NT2/D1 (cell line): ENCODE measurements at regions not wholly inside any gene's neighbourhood (a gene's known extent, or its start where the extent isn't known, plus 50 kb on each side); places are given as distances from the start of the nearest gene placed in this dataset.
"Not testable (repeated sequence)": the region's sequence is repeated elsewhere in the genome, so short reads cannot be mapped to it uniquely, and the experiment has no call there.

Experiments used
- DNase-seq: peaks from one replicate; pipeline ENCODE4 v3.0.0-alpha.2; 2011; ENCODE audit warnings: low read depth, low spot score
- H3K27me3 ChIP-seq: 2 replicates; pipeline ENCODE4 v1.6.0; 2011; ENCODE audit warnings: mild to moderate bottlenecking; ENCODE audit not compliant: insufficient read length, insufficient read depth
- H3K36me3 ChIP-seq: 2 replicates; pipeline ENCODE4 v1.6.1; 2011; ENCODE audit warnings: mild to moderate bottlenecking, low read length, mixed read lengths; ENCODE audit not compliant: insufficient read depth, insufficient read length
- H3K4me1 ChIP-seq: 2 replicates; pipeline ENCODE4 v1.5.1; 2011; ENCODE audit not compliant: insufficient read depth, insufficient read length
- H3K4me3 ChIP-seq: 2 replicates; pipeline ENCODE4 v1.5.1; 2011; ENCODE audit warnings: low read depth; ENCODE audit not compliant: insufficient read length
- H3K9ac ChIP-seq: 2 replicates; pipeline ENCODE4 v1.6.0; 2011; ENCODE audit warnings: low read depth; ENCODE audit not compliant: insufficient read length
- H3K9me3 ChIP-seq: 2 replicates; pipeline ENCODE4 v1.5.1; 2011; ENCODE audit warnings: mild to moderate bottlenecking, low read length; ENCODE audit not compliant: insufficient read depth
- SUZ12 ChIP-seq: IDR thresholded peaks from 2 replicates; pipeline ENCODE4 v1.6.1; 2011; ENCODE audit not compliant: insufficient read length, insufficient read depth; ENCODE audit errors: extremely low read depth
- YY1 ChIP-seq: IDR thresholded peaks from 2 replicates; pipeline ENCODE4 v1.6.1; 2011; ENCODE audit not compliant: insufficient read length, insufficient read depth
- ZNF274 ChIP-seq: IDR thresholded peaks from 2 replicates; pipeline ENCODE4 v1.6.1; 2011; ENCODE audit warnings: mild to moderate bottlenecking, low read depth, low read length

DNA sequence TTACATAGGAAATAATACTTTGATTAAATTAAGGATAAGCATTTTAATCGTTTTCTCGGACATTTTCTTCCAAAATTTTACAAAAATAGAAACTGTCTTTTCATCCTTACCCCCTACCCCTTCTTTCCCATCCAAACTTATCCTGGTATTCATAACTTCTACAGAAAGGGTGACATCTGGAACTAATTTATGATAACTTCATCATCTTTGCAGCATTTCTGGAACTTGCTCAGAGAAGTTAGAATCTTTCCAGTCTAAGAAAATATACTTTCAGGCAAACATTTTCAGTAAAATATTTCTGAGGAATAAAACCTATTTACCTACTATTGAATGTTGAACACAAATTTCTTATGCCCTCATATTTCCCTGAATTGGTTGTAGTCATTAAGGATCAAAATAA is 309.0 kb downstream of the MAN2A1 start:
- TF ChIP-seq ZNF274 (no peak), YY1 (no peak), SUZ12 (no peak)

DNA sequence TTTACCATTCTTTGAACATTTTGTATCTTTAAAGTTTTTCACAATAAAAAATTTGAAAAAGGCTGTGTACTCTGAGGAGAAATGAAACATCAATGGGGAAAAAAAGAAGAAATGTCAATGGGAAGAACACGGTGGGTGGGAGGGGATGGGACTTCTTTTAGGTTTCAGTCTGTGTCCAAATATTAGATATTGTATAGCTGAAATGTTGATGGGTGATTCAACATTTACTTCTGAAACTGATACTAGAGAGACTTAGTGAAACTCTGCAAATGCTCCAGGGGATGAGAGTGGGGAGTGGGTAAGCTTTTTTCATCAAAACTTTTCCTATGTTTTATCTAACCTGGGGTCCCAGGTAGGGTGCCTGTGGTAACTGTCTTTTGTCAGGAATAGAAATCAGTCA is 311.9 kb downstream of the MAN2A1 start:
- H3K27me3 ChIP-seq: no peaks in the 10 kb centered on the region
- no peaks in the 10 kb centered on the region for H3K4me1 ChIP-seq
- no peak for DNase-seq
- H3K9me3 ChIP-seq: peaks cover 11% of the 10 kb centered on the region
- TF ChIP-seq SUZ12 (no peak), YY1 (no peak), ZNF274 (no peak)
- no peaks in the 10 kb centered on the region for H3K36me3 ChIP-seq
- H3K9ac ChIP-seq: no peak overlapping the region
- no peak overlapping the region for H3K4me3 ChIP-seq

More for the DNA sequence above, 309.0 kb downstream of the MAN2A1 start:
- no peaks in the 10 kb centered on the region for H3K27me3 ChIP-seq
- no peak overlapping the region for H3K4me3 ChIP-seq
- no peak overlapping the region for H3K9ac ChIP-seq
- peaks cover 11% of the 10 kb centered on the region for H3K9me3 ChIP-seq
- no peaks in the 10 kb centered on the region for H3K4me1 ChIP-seq
- no peak for DNase-seq
- H3K36me3 ChIP-seq: no peaks in the 10 kb centered on the region

DNA sequence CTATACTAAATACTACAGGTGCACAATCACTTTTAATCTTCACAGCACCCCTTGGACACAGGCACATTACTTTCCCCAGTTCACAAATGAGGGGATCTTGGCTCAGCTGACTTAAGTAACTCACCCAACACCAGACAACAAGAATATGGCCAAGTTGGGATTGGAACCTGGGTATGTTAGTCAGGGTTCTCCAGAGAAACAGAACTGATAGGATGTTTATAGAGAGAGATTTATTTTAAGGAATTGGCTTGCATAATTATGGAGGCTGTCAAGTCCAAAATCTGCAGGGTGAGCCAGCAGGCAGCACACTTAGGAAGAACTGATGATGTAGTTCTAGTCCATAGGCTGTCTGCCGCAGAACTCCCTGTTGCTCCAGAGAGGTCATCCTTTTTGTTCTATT is 312.9 kb downstream of the MAN2A1 start:
- Histone ChIP-seq H3K9me3 (peaks cover 11% of the 10 kb centered on the region), H3K36me3 (no peaks in the 10 kb centered on the region), H3K4me3 (no peak overlapping the region), H3K27me3 (no peaks in the 10 kb centered on the region), H3K9ac (no peak overlapping the region), H3K4me1 (no peaks in the 10 kb centered on the region)
- no peak for TF ChIP-seq ZNF274
- TF ChIP-seq SUZ12: no peak
- TF ChIP-seq YY1: no peak
- DNase-seq: no peak

DNA sequence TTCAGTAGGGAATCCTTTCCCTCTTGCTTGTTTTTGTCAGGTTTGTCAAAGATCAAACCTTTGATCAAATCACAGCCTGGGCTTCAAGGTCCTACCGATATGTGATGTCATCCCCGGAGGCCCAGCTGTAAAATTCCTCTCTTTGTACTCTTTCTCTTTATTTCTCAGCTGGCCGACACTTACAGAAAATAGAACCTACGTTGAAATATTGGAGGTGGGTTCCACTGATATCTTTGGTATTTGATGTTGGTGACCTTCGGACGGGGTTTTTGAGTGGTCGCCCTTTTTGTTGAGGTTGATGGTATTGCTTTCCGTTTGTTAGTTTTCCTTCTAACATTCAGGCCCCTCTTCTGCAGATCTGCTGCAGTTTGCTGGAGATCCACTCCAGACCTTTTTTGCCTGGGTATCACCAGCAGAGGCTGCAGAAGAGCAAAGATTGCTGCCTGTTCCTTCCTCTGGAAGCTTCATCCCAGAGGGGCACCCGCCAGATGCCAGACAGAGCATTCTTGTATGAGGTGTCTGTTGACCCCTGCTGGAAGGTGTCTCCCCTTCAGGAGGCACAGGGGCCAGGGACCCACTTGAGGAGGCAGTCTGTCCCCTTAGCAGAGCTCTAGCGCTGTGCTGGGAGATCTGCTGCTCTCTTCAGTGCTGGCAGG is 316.3 kb downstream of the MAN2A1 start:
- not testable (repeated sequence) for H3K4me1 ChIP-seq, H3K27me3 ChIP-seq, H3K9ac ChIP-seq, H3K36me3 ChIP-seq, H3K9me3 ChIP-seq, H3K4me3 ChIP-seq, DNase-seq

DNA sequence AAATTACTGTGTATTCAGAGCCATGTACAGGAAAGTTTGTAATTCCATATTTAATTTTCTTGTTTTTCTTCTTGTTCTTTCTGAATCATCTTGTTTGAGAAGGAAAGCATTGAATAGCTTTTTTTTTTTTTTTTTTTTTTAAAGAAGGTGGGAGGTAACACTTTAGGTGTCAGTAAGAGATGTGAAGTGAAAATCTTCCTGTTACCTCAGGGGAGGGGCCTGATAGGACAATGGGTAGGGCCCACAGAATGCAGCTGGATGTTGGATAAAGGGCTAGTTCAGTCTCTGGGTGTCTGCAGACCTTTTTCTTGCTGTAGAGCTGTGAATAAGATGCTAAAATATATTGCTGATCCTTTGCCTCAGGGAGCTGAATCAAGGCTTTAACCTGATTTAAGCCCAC is 317.4 kb downstream of the MAN2A1 start:
- H3K9me3 ChIP-seq: no peaks in the 10 kb centered on the region
- H3K27me3 ChIP-seq: no peaks in the 10 kb centered on the region
- H3K9ac ChIP-seq: no peak overlapping the region
- DNase-seq: no peak
- TF ChIP-seq YY1 (no peak), ZNF274 (no peak)
- no peaks in the 10 kb centered on the region for H3K4me1 ChIP-seq
- H3K4me3 ChIP-seq: no peak overlapping the region
- H3K36me3 ChIP-seq: no peaks in the 10 kb centered on the region

DNA sequence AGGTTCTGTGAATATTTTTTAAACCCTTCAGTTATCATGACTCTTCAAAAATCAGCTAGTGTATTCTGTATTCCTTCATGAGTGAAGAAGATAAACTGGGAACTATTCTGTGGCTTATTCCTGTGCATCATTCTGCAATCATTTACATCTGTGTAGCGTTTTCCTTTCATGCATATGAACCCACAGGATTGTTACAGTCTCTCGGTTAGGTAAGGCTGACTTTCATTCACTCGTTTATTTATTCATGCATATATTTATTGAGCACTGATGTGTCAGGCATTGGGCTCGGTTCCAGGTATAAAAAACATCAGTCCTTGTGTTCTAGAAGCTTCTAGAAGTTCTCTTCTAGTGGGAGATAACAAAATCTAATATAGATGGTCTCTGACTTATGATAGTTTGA is 318.4 kb downstream of the MAN2A1 start:
- no peak for TF ChIP-seq ZNF274
- TF ChIP-seq SUZ12: no peak
- no peak for TF ChIP-seq YY1
- no peak for DNase-seq
- Histone ChIP-seq H3K27me3 (no peaks in the 10 kb centered on the region), H3K4me3 (no peak overlapping the region), H3K9me3 (no peaks in the 10 kb centered on the region), H3K36me3 (no peaks in the 10 kb centered on the region), H3K4me1 (no peaks in the 10 kb centered on the region), H3K9ac (no peak overlapping the region)

DNA sequence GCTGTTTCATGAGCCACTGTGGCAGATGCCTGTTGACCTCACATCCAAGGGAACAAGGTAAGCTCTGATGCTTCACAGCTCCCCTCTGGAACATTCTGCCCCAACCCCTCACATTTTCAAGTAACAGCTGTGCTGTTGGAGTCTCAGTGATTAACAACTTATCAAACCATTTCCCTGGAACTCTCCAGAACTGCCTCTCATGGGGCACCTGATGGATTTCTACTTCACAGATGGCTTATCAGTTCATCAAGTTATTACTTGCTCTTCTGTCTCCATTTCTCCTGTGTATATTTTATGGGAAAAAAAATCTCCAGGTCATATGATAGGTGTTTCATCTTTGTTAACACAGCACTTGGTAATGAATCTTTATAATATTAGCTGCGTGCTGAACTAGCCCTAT is 322.4 kb downstream of the MAN2A1 start:
- no peak for DNase-seq
- no peaks in the 10 kb centered on the region for H3K36me3 ChIP-seq
- no peak overlapping the region for H3K9ac ChIP-seq
- H3K4me1 ChIP-seq: no peaks in the 10 kb centered on the region
- H3K4me3 ChIP-seq: no peak overlapping the region
- H3K9me3 ChIP-seq: no peaks in the 10 kb centered on the region
- TF ChIP-seq ZNF274: no peak
- TF ChIP-seq SUZ12: no peak
- no peak for TF ChIP-seq YY1
- no peaks in the 10 kb centered on the region for H3K27me3 ChIP-seq

DNA sequence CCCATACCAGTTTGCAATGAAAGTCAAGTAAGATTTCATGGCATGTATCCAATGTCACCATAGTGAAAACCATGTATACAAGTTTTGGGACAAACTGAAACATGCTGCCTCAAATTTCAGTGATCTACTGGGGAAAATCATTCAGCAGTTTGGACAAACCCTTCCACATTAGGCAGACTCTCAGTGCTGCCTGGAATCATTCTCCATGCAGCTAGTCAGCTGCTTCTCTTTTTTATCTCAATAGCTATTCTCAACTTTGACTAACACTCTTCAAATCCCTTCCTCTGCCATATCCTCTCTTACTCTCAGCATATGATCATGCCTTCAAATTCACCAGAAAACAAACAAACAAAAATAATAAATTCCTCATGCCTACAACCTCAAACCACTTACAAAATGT is 323.3 kb downstream of the MAN2A1 start:
- no peaks in the 10 kb centered on the region for H3K36me3 ChIP-seq
- no peak for TF ChIP-seq ZNF274
- TF ChIP-seq YY1: no peak
- TF ChIP-seq SUZ12: no peak
- no peaks in the 10 kb centered on the region for H3K4me1 ChIP-seq

More for the DNA sequence above, 323.3 kb downstream of the MAN2A1 start:
- DNase-seq: no peak
- Histone ChIP-seq H3K4me3 (no peak overlapping the region), H3K27me3 (no peaks in the 10 kb centered on the region), H3K9me3 (no peaks in the 10 kb centered on the region), H3K9ac (no peak overlapping the region)
